ENCODE measurements at regions not wholly inside any gene's neighbourhood (a gene's known extent, or its start where the extent isn't known, plus 50 kb on each side); places are given as distances from the start of the nearest gene placed in this dataset.

DNA sequence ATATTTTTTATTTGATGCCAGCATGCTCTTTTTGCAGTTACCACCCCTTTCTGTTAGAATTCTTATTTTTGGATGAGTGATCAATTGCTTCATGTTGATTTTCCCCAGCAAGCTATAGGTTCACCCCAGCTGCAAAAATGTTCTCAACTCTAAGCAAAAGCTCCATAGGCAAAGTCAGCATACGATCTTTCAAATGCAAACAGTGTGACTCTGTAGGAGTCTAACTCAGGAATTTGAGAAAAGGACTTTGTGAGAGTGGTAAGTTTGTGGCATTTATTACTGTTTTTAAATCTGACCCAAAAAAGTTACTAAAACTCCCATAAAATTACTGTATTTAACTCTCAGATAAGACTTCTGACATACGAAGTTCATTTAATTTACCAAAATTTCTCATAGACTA is 134.9 kb upstream of the HSF2 start:
- TF ChIP-seq CTCF (IDR thresholded peaks at IDR 0.05) (no peak), ZFX (IDR thresholded peaks at IDR 0.05; ENCODE audit: borderline replicate concordance) (no peak)
